Nephron (organoid): ENCODE measurements at regions not wholly inside any gene's neighbourhood (a gene's known extent, or its start where the extent isn't known, plus 50 kb on each side); places are given as distances from the start of the nearest gene placed in this dataset.
"Not testable (repeated sequence)": the region's sequence is repeated elsewhere in the genome, so short reads cannot be mapped to it uniquely, and the experiment has no call there.

Source experiments
- H3K27ac Mint-ChIP-seq, 3 experiments: 2 replicates each; pipeline ENCODE4 v1.8.0; 2020; ENCODE audit warnings: mixed read lengths in 3 of 3, mild to moderate bottlenecking in 2 of 3, moderate library complexity in 1 of 3
- H3K27me3 Mint-ChIP-seq: 2 replicates; pipeline ENCODE4 v1.8.0; 2021; ENCODE audit warnings: low read depth, mild to moderate bottlenecking, moderate library complexity, mixed read lengths
- H3K36me3 Mint-ChIP-seq: 2 replicates; pipeline ENCODE4 v1.8.0; 2020; ENCODE audit warnings: low read depth, mixed read lengths
- H3K4me1 Mint-ChIP-seq: 2 replicates; pipeline ENCODE4 v1.8.0; 2020; ENCODE audit warnings: mixed read lengths
- H3K4me3 Mint-ChIP-seq, 3 experiments: 2 replicates each; pipeline ENCODE4 v1.8.0; 2020; ENCODE audit warnings: mild to moderate bottlenecking in 3 of 3, mixed read lengths in 3 of 3, moderate library complexity in 2 of 3
- H3K9me3 Mint-ChIP-seq: 2 replicates; pipeline ENCODE4 v1.8.0; 2020; ENCODE audit warnings: mixed read lengths
- TF ChIP-seq, protein P1 (sequence below), 3 experiments: fragments of 200-600 bp; sonication (generic); IDR thresholded peaks; one replicate each; pipeline ENCODE4 v1.5.0; 2021; ENCODE audit warnings: antibody characterized with exemption in 3 of 3; ENCODE audit not compliant: unreplicated experiment in 3 of 3

DNA sequence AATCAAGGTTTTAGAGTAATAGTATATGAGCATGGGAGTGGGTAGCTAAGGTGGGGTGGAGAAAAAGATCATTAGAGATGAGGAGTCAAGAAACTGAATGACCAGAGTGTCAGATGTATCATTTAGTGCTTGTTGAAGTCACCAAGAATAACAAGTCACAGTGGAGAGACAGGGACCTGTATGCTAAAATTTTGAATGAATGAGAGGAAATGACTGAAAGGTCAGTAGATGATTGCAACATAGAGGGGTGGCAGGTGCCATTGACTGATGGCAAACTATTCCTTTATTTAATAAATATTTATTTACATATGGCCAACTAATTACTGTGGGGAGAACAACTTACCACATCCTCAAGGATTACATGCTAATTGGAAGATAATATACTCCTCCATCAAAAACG is 75.0 kb upstream of the ANKRD28 start:
- TF ChIP-seq, protein P1, sequence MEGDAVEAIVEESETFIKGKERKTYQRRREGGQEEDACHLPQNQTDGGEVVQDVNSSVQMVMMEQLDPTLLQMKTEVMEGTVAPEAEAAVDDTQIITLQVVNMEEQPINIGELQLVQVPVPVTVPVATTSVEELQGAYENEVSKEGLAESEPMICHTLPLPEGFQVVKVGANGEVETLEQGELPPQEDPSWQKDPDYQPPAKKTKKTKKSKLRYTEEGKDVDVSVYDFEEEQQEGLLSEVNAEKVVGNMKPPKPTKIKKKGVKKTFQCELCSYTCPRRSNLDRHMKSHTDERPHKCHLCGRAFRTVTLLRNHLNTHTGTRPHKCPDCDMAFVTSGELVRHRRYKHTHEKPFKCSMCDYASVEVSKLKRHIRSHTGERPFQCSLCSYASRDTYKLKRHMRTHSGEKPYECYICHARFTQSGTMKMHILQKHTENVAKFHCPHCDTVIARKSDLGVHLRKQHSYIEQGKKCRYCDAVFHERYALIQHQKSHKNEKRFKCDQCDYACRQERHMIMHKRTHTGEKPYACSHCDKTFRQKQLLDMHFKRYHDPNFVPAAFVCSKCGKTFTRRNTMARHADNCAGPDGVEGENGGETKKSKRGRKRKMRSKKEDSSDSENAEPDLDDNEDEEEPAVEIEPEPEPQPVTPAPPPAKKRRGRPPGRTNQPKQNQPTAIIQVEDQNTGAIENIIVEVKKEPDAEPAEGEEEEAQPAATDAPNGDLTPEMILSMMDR (IDR thresholded peaks at IDR 0.05; ENCODE audit: unreplicated experiment in 3 of 3) = no peak
- H3K36me3 Mint-ChIP-seq = peaks cover 4% of the 10 kb centered on the region
- no peak overlapping the region for H3K27ac Mint-ChIP-seq
- H3K27me3 Mint-ChIP-seq = no peaks in the 10 kb centered on the region
- no peak overlapping the region for H3K4me3 Mint-ChIP-seq
- H3K4me1 Mint-ChIP-seq = no peaks in the 10 kb centered on the region
- peaks cover 7% of the 10 kb centered on the region for H3K9me3 Mint-ChIP-seq

DNA sequence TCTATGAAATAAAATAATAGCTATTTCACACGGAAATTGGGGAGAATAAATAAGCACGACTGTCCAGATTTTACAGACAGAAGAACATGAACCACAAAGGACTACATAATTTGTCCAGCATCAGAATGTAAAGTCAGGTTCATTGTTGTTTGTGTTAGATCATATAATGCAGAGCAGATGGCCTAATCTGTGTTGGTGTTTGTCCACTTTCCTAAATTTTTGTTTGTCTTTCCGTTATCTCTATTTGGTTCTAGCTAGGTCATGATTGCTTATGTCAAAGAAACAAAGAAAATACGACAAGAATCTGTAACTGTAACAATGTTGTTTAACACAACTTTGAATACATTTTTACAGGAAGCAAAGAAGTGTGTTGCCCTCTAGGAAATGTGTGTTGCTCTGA is 75.6 kb upstream of the ANKRD28 start:
- TF ChIP-seq, protein P1 (IDR thresholded peaks at IDR 0.05; ENCODE audit: unreplicated experiment in 3 of 3) = no peak
- no peaks in the 10 kb centered on the region for H3K27me3 Mint-ChIP-seq
- peaks cover 10% of the 10 kb centered on the region for H3K36me3 Mint-ChIP-seq
- peaks cover 9% of the 10 kb centered on the region for H3K9me3 Mint-ChIP-seq
- no peaks in the 10 kb centered on the region for H3K4me1 Mint-ChIP-seq
- H3K4me3 Mint-ChIP-seq = no peak overlapping the region
- H3K27ac Mint-ChIP-seq = no peak overlapping the region

DNA sequence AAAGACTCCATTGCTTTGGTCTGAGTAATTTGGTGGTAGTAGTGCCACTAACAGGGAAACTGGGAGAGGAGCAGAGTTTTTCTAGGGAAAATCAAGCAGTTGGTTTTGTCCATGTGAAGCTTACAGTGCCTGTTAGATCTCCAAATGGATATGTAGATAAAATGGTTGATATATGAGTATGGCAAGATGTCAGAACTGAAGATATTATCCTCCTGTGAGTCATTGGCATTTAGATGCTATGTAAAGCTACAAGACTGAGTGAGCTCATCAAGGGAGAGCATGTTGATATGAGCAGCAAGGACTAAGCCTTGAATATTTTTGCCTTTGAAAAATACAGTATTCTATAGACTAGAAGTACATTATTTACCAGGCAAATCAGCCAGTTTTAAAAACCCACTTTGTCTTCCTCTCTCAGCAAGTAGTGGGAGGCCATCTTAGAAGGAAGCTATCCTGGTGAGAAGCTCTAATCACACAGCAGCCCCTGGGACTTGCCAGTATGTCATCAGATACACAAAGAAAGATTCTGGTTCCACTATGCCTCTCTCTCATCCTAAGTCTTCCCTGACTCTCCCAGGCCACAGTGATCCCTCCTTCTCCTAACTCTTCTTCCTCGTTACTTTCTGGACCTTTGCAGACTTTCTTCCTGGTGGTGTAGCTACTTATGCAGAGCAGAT is 77.4 kb upstream of the ANKRD28 start:
- no peak overlapping the region for H3K4me3 Mint-ChIP-seq
- H3K4me1 Mint-ChIP-seq = no peaks in the 10 kb centered on the region
- TF ChIP-seq, protein P1 (IDR thresholded peaks at IDR 0.05; ENCODE audit: unreplicated experiment in 3 of 3) = no peak
- H3K36me3 Mint-ChIP-seq = peaks cover 15% of the 10 kb centered on the region
- H3K27me3 Mint-ChIP-seq = no peaks in the 10 kb centered on the region
- peaks cover 5% of the 10 kb centered on the region for H3K9me3 Mint-ChIP-seq
- H3K27ac Mint-ChIP-seq = no peak overlapping the region

DNA sequence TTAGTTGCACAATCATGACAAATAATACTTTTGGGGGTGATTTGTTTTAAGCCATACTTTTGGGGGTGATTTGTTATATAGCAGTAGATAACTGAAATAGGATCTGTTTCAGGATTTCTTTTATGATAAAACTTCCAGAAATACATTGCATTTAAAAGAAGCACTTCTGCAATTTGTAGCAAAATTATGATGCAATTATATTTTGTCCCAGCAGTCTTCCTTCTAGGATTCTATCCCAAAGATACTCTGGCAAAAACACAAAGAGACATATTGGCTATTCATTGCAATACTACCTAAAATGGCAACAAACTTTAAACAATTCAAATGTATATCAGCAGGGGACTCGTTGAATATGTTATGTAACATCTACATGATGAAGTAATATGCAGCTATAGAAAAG is 78.9 kb upstream of the ANKRD28 start:
- H3K9me3 Mint-ChIP-seq = peaks cover 5% of the 10 kb centered on the region
- no peaks in the 10 kb centered on the region for H3K27me3 Mint-ChIP-seq
- H3K4me1 Mint-ChIP-seq = no peaks in the 10 kb centered on the region
- H3K4me3 Mint-ChIP-seq = no peak overlapping the region
- no peak overlapping the region for H3K27ac Mint-ChIP-seq
- TF ChIP-seq, protein P1 (IDR thresholded peaks at IDR 0.05; ENCODE audit: unreplicated experiment in 3 of 3) = no peak
- peaks cover 15% of the 10 kb centered on the region for H3K36me3 Mint-ChIP-seq

DNA sequence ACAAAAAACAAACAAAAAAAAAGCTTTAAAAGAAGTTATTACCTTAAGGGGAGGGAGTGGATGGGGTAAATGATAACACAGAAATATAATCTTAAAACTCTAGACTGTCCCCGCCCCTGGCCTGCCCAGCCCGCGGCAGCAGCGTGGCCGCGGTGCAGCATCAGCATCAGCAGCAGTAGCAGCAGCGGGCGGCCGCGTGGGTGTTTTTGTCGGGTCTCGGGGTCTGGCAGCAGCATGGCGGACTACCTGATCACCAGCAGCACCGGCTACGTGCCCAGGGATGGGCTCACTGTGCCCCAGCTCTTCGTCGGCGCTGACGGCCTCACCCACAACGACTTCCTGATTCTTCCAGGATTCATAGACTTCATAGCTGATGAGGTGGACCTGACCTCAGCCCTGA is 80.0 kb upstream of the ANKRD28 start:
- TF ChIP-seq, protein P1 (IDR thresholded peaks at IDR 0.05; ENCODE audit: unreplicated experiment in 3 of 3) = no peak
- Mint-ChIP-seq H3K36me3 (peaks cover 15% of the 10 kb centered on the region), H3K9me3 (peaks cover 5% of the 10 kb centered on the region), H3K4me3 (no peak overlapping the region), H3K4me1 (no peaks in the 10 kb centered on the region), H3K27ac (no peak overlapping the region), H3K27me3 (no peaks in the 10 kb centered on the region)

DNA sequence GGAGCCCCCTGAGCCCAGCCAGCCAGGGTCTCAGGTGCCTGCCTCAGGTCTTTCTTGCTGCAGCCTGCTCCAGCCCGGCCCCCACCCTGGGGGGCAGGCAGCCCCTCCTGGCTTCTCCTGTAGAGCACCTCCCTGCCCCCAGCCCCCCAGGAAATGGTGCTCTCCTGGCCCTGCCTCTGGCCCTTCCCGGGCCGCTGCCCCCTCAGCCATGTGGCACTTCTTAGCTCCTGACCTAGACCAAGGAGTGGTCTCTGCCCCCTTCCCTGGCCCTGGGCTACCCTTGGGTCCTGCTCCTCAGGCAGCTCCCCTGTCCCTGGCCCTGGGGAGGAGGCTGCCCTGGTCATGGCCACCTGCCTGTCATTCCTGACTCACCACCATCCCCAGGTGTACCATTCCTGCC is 82.0 kb upstream of the ANKRD28 start:
- H3K27ac Mint-ChIP-seq, H3K4me1 Mint-ChIP-seq, H3K9me3 Mint-ChIP-seq, H3K27me3 Mint-ChIP-seq, H3K4me3 Mint-ChIP-seq: not testable (repeated sequence)
- peaks cover 15% of the 10 kb centered on the region for H3K36me3 Mint-ChIP-seq
